ENCODE measurements at regions not wholly inside any gene's neighbourhood (a gene's known extent, or its start where the extent isn't known, plus 50 kb on each side); places are given as distances from the start of the nearest gene placed in this dataset.

DNA sequence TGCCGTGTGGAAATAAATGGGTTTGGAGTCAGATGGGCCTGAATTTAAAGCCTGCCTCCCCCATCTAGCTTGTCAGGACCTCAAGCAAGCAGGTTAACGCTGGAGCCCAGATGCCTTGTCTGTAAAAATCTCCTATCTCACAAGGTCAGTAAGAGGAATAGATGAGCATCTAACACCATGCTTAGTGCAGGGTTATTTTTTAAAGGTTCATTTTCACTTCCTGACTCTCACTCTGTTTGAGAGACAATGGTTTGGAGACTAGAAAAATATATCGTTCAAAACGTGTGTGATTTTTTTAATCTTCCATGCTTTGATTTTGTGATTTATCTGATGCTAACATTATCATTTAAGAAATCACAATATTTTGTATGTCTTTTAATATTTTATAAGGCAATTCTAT is 114.0 kb upstream of the TAB2 start:
- H3K27ac ChIP-seq (ENCODE audit: extremely low read depth, low read depth, low read length), result no peak overlapping the region
- no peak overlapping the region for H3K4me3 ChIP-seq
- BruUV-seq (replicated peaks), result no TSS peak
- DNase-seq (ENCODE audit: extremely low read depth in 1 of 4, low spot score in 3 of 4) (no peak), FAIRE-seq (no peak), ATAC-seq (no peak)
- H3K9ac ChIP-seq (ENCODE audit: insufficient read depth in 1 of 2, low read depth in 2 of 2, low read length in 2 of 2), result no peak overlapping the region
- no peak overlapping the region for H2AFZ ChIP-seq (ENCODE audit: low read depth, low read length)
- WGBS (ENCODE audit: insufficient coverage, low coverage, missing lambda C conversion rate), result 9% methylated on average over 4 of the region's 4 CpGs
- H3K9me3 ChIP-seq (replicated peaks; ENCODE audit: control insufficient read depth, insufficient read depth, low read depth, low read length), result no peaks in the 10 kb centered on the region
- ChIA-PET CTCF (ENCODE audit: low intra/inter-chr PET ratio) (no interaction called here), POLR2A (interaction anchor here (1.1 kb wide), 1 partner anchor 19 kb away, joined by 3 read pairs; no protein-coding TSS in a partner anchor)
- TF ChIP-seq TCF7 (IDR thresholded peaks at IDR 0.05; ENCODE audit: borderline replicate concordance), result no peak
- no peaks in the 10 kb centered on the region for H3K27me3 ChIP-seq (ENCODE audit: control insufficient read depth in 2 of 2, insufficient read depth in 2 of 2, low read length in 2 of 2)
- intact Hi-C loops (cut with micrococcal nuclease) (no loop called here), in situ Hi-C loops (cut with MboI) (no loop called here)
- H3K36me3 ChIP-seq (ENCODE audit: control insufficient read depth, insufficient read depth, low read length), result no peaks in the 10 kb centered on the region
- no peak overlapping the region for H3K4me2 ChIP-seq (ENCODE audit: insufficient read depth, low read length)
- no peaks in the 10 kb centered on the region for H4K20me1 ChIP-seq (replicated peaks; ENCODE audit: control insufficient read depth, insufficient read depth, low read length)
- H3K79me2 ChIP-seq (ENCODE audit: control insufficient read depth, insufficient read depth, low read length), result no peaks in the 10 kb centered on the region
- H3K4me1 ChIP-seq (replicated peaks in 1 of 2; ENCODE audit: control insufficient read depth in 2 of 2, insufficient read depth in 2 of 2, low read length in 2 of 2), result no peaks in the 10 kb centered on the region
- H3K9me1 ChIP-seq (ENCODE audit: control insufficient read depth, insufficient read depth, low read length), result no peaks in the 10 kb centered on the region

DNA sequence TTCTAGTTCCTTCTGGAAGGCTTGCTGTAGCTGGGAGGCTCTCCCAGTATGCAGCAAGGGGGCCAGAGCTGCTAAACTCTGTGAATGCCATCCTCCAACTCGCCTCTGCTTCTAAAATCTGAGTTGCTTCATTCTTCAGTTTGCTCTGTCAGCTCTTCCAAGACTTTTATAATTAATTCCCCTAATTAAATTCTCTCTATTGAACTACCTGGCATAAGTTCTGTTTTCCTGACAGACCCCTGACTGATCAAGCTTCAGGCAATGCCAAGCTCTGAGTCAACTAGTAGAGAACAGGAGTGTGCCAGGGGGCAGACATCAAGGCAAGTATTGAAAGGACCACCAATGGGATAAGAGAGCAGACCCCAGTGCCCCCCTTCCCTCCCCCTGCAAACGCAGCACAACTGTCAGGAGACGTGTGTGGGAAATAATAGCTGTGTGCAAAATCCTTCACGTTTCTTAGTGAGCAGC is 109.3 kb upstream of the TAB2 start:
- Histone ChIP-seq H3K36me3 (ENCODE audit: control insufficient read depth, insufficient read depth, low read length) (no peaks in the 10 kb centered on the region), H3K4me2 (ENCODE audit: insufficient read depth, low read length) (no peak overlapping the region), H3K9me1 (ENCODE audit: control insufficient read depth, insufficient read depth, low read length) (no peaks in the 10 kb centered on the region), H3K9ac (ENCODE audit: insufficient read depth in 1 of 2, low read depth in 2 of 2, low read length in 2 of 2) (no peak overlapping the region), H4K20me1 (replicated peaks; ENCODE audit: control insufficient read depth, insufficient read depth, low read length) (no peaks in the 10 kb centered on the region), H3K79me2 (ENCODE audit: control insufficient read depth, insufficient read depth, low read length) (no peaks in the 10 kb centered on the region), H3K4me1 (replicated peaks in 1 of 2; ENCODE audit: control insufficient read depth in 2 of 2, insufficient read depth in 2 of 2, low read length in 2 of 2) (peaks cover 5 to 26% of the 10 kb centered on the region in 2 experiments; a peak in 2 of 5 replicates), H3K9me3 (replicated peaks; ENCODE audit: control insufficient read depth, insufficient read depth, low read depth, low read length) (no peaks in the 10 kb centered on the region; the same call in 1 of the 2 replicates), H3K4me3 (no peak overlapping the region), H2AFZ (ENCODE audit: low read depth, low read length) (no peak overlapping the region), H3K27me3 (ENCODE audit: control insufficient read depth in 2 of 2, insufficient read depth in 2 of 2, low read length in 2 of 2) (peaks cover 0 to 3% of the 10 kb centered on the region in 2 experiments; a peak in 1 of 5 replicates), H3K27ac (ENCODE audit: extremely low read depth, low read depth, low read length) (no peak overlapping the region)
- 31% methylated on average over 4 of the region's 4 CpGs for WGBS (ENCODE audit: insufficient coverage, low coverage, missing lambda C conversion rate)
- ChIA-PET CTCF (ENCODE audit: low intra/inter-chr PET ratio) (no interaction called here), POLR2A (interaction anchor here (0.5 to 1.1 kb wide), 2 partner anchors 13 to 380 kb away, joined by 4 read pairs; no protein-coding TSS in a partner anchor)
- in situ Hi-C loops (cut with MboI) (no loop called here), intact Hi-C loops (cut with micrococcal nuclease) (no loop called here)
- DNase-seq (ENCODE audit: extremely low read depth in 1 of 4, low spot score in 3 of 4) (no peak), ATAC-seq (no peak), FAIRE-seq (no peak)
- BruUV-seq (replicated peaks), result no TSS peak
- TF ChIP-seq MTF1 (CRISPR knock-in tag; IDR thresholded peaks at IDR 0.05; ENCODE audit: borderline replicate concordance) (no peak), ZNF75A (CRISPR knock-in tag; IDR thresholded peaks at IDR 0.05) (no peak), SIRT6 (IDR thresholded peaks at IDR 0.05; ENCODE audit: low read depth, low read length) (no peak), JUNB (CRISPR knock-in tag; conservative IDR thresholded peaks at IDR 0.05) (no peak), ZC3H4 (CRISPR knock-in tag; IDR thresholded peaks at IDR 0.05; ENCODE audit: borderline replicate concordance) (no peak), PTRF (tag; IDR thresholded peaks at IDR 0.05) (no peak)
- TF ChIP-seq, protein P1, sequence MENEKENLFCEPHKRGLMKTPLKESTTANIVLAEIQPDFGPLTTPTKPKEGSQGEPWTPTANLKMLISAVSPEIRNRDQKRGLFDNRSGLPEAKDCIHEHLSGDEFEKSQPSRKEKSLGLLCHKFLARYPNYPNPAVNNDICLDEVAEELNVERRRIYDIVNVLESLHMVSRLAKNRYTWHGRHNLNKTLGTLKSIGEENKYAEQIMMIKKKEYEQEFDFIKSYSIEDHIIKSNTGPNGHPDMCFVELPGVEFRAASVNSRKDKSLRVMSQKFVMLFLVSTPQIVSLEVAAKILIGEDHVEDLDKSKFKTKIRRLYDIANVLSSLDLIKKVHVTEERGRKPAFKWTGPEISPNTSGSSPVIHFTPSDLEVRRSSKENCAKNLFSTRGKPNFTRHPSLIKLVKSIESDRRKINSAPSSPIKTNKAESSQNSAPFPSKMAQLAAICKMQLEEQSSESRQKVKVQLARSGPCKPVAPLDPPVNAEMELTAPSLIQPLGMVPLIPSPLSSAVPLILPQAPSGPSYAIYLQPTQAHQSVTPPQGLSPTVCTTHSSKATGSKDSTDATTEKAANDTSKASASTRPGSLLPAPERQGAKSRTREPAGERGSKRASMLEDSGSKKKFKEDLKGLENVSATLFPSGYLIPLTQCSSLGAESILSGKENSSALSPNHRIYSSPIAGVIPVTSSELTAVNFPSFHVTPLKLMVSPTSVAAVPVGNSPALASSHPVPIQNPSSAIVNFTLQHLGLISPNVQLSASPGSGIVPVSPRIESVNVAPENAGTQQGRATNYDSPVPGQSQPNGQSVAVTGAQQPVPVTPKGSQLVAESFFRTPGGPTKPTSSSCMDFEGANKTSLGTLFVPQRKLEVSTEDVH (IDR thresholded peaks at IDR 0.05; ENCODE audit: low read depth, partially characterized antibody), result no peak
- TF ChIP-seq, protein P2, sequence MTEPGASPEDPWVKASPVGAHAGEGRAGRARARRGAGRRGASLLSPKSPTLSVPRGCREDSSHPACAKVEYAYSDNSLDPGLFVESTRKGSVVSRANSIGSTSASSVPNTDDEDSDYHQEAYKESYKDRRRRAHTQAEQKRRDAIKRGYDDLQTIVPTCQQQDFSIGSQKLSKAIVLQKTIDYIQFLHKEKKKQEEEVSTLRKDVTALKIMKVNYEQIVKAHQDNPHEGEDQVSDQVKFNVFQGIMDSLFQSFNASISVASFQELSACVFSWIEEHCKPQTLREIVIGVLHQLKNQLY (CRISPR knock-in tag; conservative IDR thresholded peaks at IDR 0.05), result no peak
